ENCODE measurements at regions not wholly inside any gene's neighbourhood (a gene's known extent, or its start where the extent isn't known, plus 50 kb on each side); places are given as distances from the start of the nearest gene placed in this dataset.

DNA sequence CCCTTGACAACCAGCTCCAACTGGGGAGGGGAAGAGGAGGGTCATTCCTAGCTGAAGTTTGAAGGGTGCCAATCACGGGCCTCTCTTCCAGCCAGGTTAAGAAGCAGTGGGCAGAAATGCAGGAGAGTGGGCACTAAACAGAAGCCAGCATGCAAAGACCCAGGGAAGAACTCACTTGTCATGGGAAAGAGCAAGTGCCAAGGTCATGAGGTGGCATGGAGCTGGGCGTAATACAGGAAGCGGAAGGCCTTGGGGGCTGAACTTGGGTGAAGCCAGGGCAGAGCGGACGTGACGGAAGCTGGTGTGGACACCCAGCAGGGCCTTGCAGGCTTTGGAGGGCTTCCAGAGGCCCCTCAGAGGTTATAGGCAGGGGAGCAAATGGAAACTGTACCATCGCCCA, 302.1 kb downstream of the MAF start:
- TF ChIP-seq, protein P1, sequence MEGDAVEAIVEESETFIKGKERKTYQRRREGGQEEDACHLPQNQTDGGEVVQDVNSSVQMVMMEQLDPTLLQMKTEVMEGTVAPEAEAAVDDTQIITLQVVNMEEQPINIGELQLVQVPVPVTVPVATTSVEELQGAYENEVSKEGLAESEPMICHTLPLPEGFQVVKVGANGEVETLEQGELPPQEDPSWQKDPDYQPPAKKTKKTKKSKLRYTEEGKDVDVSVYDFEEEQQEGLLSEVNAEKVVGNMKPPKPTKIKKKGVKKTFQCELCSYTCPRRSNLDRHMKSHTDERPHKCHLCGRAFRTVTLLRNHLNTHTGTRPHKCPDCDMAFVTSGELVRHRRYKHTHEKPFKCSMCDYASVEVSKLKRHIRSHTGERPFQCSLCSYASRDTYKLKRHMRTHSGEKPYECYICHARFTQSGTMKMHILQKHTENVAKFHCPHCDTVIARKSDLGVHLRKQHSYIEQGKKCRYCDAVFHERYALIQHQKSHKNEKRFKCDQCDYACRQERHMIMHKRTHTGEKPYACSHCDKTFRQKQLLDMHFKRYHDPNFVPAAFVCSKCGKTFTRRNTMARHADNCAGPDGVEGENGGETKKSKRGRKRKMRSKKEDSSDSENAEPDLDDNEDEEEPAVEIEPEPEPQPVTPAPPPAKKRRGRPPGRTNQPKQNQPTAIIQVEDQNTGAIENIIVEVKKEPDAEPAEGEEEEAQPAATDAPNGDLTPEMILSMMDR (IDR thresholded peaks at IDR 0.05), result no peak
- H3K27me3 Mint-ChIP-seq (ENCODE audit: unreplicated experiment), result peaks cover 8% of the 10 kb centered on the region
- no peak overlapping the region for H3K27ac Mint-ChIP-seq (ENCODE audit: unreplicated experiment)
- H3K4me1 Mint-ChIP-seq (ENCODE audit: unreplicated experiment), result peaks cover 11% of the 10 kb centered on the region
- no peak overlapping the region for H3K4me3 Mint-ChIP-seq (ENCODE audit: unreplicated experiment)
- no peak for DNase-seq (ENCODE audit: extremely low spot score, unreplicated experiment)
- H3K9me3 Mint-ChIP-seq (ENCODE audit: unreplicated experiment), result no peaks in the 10 kb centered on the region
- no peaks in the 10 kb centered on the region for H3K36me3 Mint-ChIP-seq (ENCODE audit: unreplicated experiment)

DNA sequence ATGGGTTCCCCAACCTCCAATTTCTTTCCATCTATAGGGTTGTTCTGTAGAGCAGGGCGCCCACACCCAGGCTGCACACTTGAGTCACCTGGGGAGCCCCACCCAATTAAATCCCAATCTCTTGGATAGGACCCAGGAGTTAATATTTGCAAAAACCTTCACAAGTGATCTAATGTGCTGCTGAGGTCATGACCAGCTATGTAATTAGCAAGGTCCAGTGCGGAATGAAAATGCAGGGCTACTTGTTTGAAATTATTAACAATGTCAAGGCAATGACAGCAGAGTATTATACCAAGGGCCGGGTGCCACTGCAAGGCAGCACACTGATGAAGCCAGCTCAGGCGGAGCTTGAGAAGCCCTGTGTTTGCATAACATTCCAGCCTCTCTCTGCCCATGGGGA, 302.7 kb downstream of the MAF start:
- H3K27me3 Mint-ChIP-seq (ENCODE audit: unreplicated experiment), result peaks cover 9% of the 10 kb centered on the region
- H3K36me3 Mint-ChIP-seq (ENCODE audit: unreplicated experiment), result no peaks in the 10 kb centered on the region
- no peak overlapping the region for H3K27ac Mint-ChIP-seq (ENCODE audit: unreplicated experiment)
- peaks cover 11% of the 10 kb centered on the region for H3K4me1 Mint-ChIP-seq (ENCODE audit: unreplicated experiment)
- no peak overlapping the region for H3K4me3 Mint-ChIP-seq (ENCODE audit: unreplicated experiment)
- TF ChIP-seq, protein P1 (IDR thresholded peaks at IDR 0.05), result no peak
- no peaks in the 10 kb centered on the region for H3K9me3 Mint-ChIP-seq (ENCODE audit: unreplicated experiment)
- no peak for DNase-seq (ENCODE audit: extremely low spot score, unreplicated experiment)

DNA sequence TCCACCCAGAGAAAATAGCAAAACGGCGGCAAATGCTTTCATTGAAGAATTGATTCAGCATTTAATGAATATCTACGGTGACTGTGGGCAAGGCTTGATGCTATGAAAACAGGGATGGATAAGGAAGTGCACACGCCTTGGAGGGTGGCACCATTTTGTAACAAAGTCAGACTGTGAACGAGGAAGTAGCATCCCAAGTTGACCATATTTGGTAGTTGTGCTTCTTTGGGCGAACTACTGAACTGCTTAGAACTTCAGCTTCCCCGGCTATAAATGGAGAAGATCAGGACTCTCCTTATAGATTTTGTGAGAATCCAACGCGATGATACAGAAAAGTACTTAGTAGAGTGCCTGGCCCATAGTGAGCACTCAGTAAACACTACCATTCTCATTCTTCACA, 303.2 kb downstream of the MAF start:
- TF ChIP-seq, protein P1 (IDR thresholded peaks at IDR 0.05), result no peak
- Mint-ChIP-seq H3K27me3 (ENCODE audit: unreplicated experiment) (peaks cover 9% of the 10 kb centered on the region), H3K9me3 (ENCODE audit: unreplicated experiment) (no peaks in the 10 kb centered on the region), H3K4me3 (ENCODE audit: unreplicated experiment) (no peak overlapping the region), H3K4me1 (ENCODE audit: unreplicated experiment) (peaks cover 11% of the 10 kb centered on the region), H3K36me3 (ENCODE audit: unreplicated experiment) (no peaks in the 10 kb centered on the region), H3K27ac (ENCODE audit: unreplicated experiment) (no peak overlapping the region)
- no peak for DNase-seq (ENCODE audit: extremely low spot score, unreplicated experiment)

DNA sequence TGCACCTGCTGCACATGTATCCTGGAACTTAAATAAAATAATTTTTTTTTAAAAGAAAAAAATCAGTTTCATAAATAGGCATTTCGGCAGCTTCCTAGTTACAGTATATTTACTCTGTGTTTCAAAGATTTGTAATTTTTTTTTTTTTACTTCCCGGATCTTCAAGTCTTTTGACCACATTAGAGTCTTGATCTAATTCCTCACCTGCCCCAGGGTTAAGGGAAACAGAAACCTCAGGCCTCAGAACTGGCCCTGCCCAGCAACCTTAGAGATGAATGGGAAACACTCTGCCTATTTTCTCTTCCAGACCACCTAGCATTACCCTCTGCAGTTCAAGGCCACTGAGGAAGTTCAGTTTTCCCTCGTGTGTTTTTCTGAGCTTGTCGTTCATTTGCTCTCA, 304.0 kb downstream of the MAF start:
- Mint-ChIP-seq H3K36me3 (ENCODE audit: unreplicated experiment) (no peaks in the 10 kb centered on the region), H3K9me3 (ENCODE audit: unreplicated experiment) (peaks cover 3% of the 10 kb centered on the region), H3K4me3 (ENCODE audit: unreplicated experiment) (no peak overlapping the region), H3K27me3 (ENCODE audit: unreplicated experiment) (peaks cover 11% of the 10 kb centered on the region), H3K4me1 (ENCODE audit: unreplicated experiment) (peaks cover 11% of the 10 kb centered on the region), H3K27ac (ENCODE audit: unreplicated experiment) (no peak overlapping the region)
- DNase-seq (ENCODE audit: extremely low spot score, unreplicated experiment), result no peak
- TF ChIP-seq, protein P1 (IDR thresholded peaks at IDR 0.05), result no peak

DNA sequence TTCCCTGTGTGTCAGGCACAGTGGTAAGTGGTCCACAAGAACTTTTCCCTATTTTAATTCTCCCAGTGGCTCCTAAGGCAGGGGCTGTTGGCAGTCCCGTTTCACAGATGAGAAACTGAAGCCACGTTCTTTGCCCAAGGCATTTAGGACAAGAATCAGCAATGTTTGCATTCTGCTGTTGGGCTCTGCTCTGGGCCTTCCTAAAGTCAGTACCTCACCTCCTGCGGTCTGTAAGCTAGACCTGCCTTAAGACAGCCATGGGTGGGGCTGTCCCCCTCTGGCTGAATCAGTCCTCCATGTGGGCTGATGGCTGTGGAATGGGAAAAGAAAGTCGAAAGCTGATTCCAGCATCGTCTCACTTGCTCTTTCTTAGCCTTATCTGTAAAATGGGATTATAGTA, 304.8 kb downstream of the MAF start:
- H3K27ac Mint-ChIP-seq (ENCODE audit: unreplicated experiment), result no peak overlapping the region

More for the DNA sequence above, 304.8 kb downstream of the MAF start:
- H3K4me3 Mint-ChIP-seq (ENCODE audit: unreplicated experiment), result no peak overlapping the region
- TF ChIP-seq, protein P1 (IDR thresholded peaks at IDR 0.05), result no peak
- peaks cover 3% of the 10 kb centered on the region for H3K9me3 Mint-ChIP-seq (ENCODE audit: unreplicated experiment)
- H3K4me1 Mint-ChIP-seq (ENCODE audit: unreplicated experiment), result peaks cover 11% of the 10 kb centered on the region
- H3K27me3 Mint-ChIP-seq (ENCODE audit: unreplicated experiment), result peaks cover 10% of the 10 kb centered on the region
- H3K36me3 Mint-ChIP-seq (ENCODE audit: unreplicated experiment), result no peaks in the 10 kb centered on the region
- no peak for DNase-seq (ENCODE audit: extremely low spot score, unreplicated experiment)

Data from osteocyte (in vitro differentiated cells).